GM18508 (cell line): ENCODE measurements at regions not wholly inside any gene's neighbourhood (a gene's known extent, or its start where the extent isn't known, plus 50 kb on each side); places are given as distances from the start of the nearest gene placed in this dataset.

ENCODE experiments used
- ATAC-seq: cut with Tn5 transposase; IDR thresholded peaks from one replicate; pipeline ENCODE4 v1.9.1; 2021; ENCODE audit warnings: moderate number of reproducible peaks; ENCODE audit not compliant: insufficient read depth, unreplicated experiment

- ATAC-seq = no peak
These were observed 921.9 kb downstream of the CCDC85A start for GRCh38 chr2:57105694-57106093.

GRCh38 chr2:57107353-57107752, 923.6 kb downstream of the CCDC85A start:
- no peak for ATAC-seq

- ATAC-seq = no peak
These were observed 927.7 kb downstream of the CCDC85A start for GRCh38 chr2:57111531-57111930.

DNA sequence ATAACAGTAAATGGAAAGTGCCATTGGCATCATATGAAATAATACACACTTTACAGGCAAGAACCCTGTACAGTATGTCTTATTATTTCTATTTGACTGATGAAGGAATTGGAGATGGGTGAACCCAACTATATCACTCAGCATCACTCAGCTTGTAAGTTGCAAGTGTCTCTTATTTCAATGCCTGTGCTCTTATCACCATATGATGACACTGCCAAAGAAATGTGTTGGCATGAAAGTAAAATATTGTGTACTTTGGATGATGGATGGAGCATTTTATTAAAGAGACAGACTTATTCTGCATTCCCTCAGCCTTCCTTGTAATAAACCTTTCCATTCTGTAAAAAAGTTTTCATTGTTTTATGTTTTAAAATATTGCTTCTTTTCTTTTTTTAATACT, 927.5 kb upstream of the VRK2 start:
- ATAC-seq = no peak

DNA sequence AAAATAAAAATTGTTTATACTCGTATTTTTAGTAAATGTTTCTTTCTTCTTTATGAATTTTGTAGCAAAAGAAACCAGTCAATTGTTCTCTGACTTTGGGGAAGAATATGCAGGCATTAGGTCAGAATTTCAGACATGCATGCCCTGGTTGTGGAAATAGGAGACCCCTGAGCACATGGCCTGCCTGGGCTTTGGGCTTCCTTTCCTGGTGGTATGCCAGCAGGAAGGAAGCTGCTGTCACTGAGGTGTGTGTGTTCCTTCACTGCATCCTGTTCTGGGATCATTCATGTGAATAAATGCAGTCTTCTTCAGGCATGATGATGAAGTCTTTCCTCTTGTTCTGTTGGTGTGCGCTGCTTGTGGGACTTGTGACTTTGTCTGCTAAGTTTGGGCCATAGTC, 920.2 kb upstream of the VRK2 start:
- ATAC-seq = no peak

DNA sequence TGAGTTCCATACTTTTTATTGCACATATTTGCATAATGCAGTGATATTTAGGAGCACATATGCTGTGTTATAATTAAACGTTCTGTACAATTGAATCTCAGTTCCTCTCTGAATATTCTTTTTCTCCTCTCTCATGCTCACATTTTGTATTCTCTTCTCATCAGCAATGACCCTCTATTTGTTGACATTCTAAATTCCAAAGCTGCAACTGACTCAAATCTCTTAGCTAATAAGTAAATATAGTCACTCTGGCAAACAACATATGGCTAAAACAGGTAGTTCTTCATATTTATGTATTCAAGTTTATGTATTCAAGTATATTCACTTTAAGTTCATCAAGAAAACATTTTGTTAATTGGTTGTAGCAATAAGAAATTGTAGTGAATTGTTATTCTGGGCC, 907.4 kb upstream of the VRK2 start:
- ATAC-seq = no peak

DNA sequence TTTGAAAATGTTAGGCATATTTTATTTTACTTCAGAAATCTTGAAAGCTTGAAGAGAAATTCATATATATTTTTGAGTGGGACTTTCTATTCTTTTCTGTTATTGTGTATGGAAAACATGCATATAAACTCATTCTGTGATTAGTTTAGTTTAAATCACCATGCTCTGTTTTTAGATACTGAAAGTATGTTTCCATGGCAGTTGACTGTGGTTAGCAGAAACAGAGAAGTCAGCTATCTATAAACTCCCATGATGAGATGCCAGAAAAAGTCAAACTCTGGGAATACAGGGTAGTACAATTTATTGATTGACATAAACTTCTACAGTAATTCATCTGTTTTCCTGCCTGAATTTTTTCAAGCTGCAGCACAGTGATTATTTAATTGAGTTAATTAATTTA, 905.3 kb upstream of the VRK2 start:
- no peak for ATAC-seq

DNA sequence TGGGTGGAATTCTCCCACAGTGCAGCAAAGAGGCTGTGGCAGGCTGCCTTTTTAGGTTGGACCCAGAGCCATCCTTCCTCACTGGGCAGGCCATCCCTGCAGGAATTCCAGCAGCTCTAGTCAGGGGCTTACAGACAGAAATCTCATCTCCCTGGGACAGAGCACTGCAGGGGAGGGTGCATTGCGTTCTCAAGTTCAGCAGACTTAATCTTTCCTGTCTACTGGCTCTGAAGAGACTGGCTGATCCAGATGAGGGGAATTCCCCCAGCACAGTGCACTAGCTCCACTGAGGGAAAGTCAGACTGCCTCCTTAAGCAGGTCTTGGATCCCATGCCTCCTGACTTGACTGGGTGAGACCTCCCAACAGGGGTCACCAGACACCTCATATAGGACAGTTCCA, 899.7 kb upstream of the VRK2 start:
- no peak for ATAC-seq

DNA sequence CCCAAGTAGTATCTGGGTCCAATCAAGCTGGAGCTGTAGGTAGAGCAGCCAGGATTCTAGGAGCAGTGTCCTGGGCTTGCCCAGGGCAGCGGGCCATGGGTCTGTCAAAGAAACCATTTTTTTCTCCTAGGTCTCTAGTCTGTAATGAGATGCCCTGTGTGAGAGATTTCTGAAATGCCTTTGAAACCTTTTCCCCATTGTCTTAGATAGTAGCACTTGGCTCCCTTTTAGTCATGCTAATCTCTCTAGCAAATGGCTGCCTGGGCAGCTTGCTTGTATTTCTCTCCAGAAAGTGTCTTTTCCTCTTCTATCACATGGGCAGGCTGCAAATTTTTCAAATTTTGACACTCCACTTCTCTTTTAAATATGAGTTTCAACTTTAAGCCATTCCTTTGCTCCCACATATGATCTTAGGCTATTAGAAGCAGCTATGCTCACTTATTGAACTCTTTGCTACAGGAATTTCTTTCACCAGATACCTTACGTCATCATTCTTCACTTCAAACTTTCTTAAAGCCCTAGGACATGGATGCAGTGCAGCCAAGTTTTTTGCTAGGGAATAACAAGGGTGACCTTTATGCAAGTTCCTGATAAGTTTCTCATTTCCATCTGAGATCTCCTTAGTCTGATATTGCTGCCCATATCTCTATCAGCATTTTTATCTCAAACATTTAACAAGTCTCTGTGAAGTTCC, 890.2 kb upstream of the VRK2 start:
- no peak for ATAC-seq

DNA sequence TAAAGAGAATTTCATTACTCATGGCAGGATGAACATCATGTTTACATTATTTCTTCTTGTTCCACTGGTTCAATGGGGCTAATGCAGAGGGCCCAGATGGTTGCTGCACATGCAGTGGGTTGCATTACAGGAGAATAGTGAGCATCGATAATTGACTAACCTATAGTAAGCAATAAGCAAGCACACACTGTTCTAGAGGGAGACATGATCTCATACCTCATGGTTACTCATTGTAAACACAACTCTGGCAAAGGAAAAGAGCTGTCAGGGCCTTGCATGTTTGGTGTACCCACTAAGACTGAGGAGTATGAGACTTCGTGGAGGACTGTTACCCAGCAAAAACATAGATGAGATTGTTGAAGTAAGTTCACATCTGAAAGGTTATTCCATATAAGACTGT, 885.6 kb upstream of the VRK2 start:
- no peak for ATAC-seq

GRCh38 chr2:57177176-57177575, 869.4 kb upstream of the VRK2 start:
- no peak for ATAC-seq

DNA sequence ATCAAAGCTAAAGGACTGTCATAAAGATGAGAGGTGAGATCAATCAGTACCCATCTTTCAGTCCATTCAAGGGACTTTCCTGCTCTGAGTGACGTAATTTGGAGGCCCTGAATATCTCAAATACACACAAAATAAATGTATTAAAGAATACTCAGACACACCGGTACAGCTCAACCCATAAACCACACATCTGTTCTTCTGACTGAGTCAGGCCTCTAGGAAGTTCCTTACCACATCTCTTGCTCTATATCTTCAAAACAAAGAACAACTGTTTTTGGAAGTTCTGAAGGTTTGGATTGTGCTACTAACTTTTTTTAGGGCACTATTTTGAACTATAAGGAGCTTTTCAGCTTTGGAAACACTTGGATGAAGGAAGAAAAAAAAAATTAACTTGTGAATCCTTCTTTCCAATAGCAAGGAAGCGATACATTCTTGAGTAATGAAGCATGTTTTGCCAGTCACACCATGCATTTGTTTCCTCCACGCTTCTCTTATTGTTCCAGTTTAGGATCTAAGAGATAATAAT, 866.5 kb upstream of the VRK2 start:
- no peak for ATAC-seq

DNA sequence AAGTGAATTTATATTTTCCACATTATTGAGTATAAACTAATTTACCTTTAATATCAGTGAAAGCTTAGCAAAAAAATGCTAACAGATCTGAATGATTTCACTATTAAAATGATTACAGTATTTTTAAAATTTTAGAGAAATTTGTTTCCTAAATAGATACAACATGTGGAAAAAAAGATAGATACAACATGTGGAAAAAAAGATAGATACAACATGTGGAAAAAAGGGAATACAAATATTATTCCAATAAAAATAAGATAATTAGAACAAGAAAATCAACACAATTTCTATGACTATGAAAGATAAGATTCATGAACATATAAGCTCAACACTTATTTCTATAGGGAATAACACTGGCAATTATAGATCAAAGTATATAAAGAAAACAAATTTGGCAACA, 865.9 kb upstream of the VRK2 start:
- no peak for ATAC-seq

GRCh38 chr2:57181315-57182038, 865.1 kb upstream of the VRK2 start:
- no peak for ATAC-seq

GRCh38 chr2:57182916-57183315, 863.7 kb upstream of the VRK2 start:
- no peak for ATAC-seq

DNA sequence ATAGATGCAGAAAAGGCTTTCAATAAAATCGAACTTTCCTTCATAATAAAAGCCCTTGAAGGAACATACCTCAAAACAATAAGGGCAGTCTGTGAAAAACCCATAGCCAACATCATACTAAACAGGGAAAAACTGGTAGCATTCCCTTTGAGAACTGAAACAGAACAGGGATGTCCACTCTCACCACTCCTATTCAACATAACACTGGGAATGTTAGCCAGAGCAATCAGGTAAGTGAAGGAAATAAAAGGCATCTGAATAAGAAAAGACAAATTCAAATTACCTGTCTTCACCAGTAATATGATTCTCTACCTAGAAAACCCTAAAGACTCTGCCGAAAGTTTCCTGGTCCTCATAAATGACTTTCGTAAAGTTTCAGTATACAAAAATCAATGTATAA, 861.0 kb upstream of the VRK2 start:
- no peak for ATAC-seq

DNA sequence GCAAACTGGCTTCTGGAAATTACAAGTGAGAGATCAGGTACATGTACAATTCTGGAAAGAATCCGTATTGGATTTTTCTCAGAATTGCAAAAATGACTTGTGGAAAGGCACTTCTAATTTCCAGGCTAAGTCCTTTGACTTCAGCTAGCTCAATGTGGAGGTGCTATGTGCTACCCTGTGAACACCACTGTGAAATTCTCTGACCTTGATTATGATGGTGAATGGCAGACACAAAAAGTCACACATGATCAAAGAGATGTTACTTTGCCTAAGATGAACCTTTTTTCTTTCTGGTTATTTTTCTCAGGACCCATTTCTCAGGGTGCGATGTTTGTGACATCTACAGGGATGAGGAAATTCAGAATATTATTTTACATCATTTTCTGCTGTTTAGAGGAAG, 856.6 kb upstream of the VRK2 start:
- ATAC-seq = no peak

- ATAC-seq = no peak
These were observed 846.9 kb upstream of the VRK2 start for GRCh38 chr2:57199663-57200062.

GRCh38 chr2:57204364-57204763, 842.2 kb upstream of the VRK2 start:
- no peak for ATAC-seq

DNA sequence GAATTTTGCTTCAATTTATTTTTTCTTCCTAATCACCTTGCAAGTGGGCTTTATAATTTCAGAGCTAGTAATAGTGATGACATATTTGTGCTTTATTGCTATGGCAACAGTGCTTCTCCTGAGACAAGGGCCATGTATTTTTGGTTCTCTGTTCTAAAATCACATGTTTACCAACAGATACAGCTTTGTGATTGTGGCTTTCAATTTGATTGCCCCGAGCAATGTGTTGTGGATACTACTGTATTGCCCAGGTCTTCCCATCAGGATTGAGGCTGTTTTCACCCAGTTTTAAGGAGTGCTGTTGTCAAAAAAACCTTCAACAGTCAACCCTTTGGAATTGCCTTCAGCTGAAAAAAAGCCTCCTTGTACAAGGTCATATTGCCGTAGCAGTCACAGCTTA, 841.4 kb upstream of the VRK2 start:
- no peak for ATAC-seq

DNA sequence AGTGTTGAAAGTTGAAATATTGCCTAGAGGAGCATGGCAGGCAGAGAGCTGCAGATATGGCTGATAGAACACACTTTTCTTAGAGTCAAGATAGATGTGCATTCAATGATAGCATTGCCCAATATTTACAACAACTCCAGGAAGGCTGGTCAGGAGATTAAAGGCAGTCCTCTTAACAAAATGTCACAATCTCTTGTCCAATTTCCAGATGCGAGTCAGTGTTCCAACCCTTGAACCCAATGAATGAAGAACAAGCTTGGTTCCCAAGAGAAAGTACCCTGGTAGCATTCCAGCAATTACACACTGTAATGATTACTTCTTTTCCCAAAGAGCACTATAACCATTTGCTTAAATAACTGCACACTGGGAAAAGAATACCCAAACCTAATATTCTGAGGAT, 839.4 kb upstream of the VRK2 start:
- ATAC-seq = no peak

GRCh38 chr2:57209799-57210198, 836.8 kb upstream of the VRK2 start:
- no peak for ATAC-seq
